D721Med (cell line): ENCODE measurements at regions not wholly inside any gene's neighbourhood (a gene's known extent, or its start where the extent isn't known, plus 50 kb on each side); places are given as distances from the start of the nearest gene placed in this dataset.

Experiments
- DNase-seq: peaks from one replicate; pipeline ENCODE4 v3.0.0; 2011; ENCODE audit warnings: low spot score; ENCODE audit not compliant: insufficient read length
- FAIRE-seq: peaks from 2 replicates; lab custom pipeline; 2011; peaks lifted over from hg19 to GRCh38; lab: Jason Lieb, UNC
- CTCF ChIP-seq: IDR thresholded peaks from 2 replicates; pipeline ENCODE4 v1.5.1; 2012; ENCODE audit warnings: mild to moderate bottlenecking, control low read depth; ENCODE audit not compliant: insufficient read depth; ENCODE audit errors: missing control alignments

- DNase-seq: no peak
- no peak for TF ChIP-seq CTCF
- no peak for FAIRE-seq
Measured at GRCh38 chr2:8320311-8321066, 361.4 kb upstream of the ID2 start.

- TF ChIP-seq CTCF: no peak
- DNase-seq: no peak
- no peak for FAIRE-seq
Measured at GRCh38 chr2:8322634-8323033, 359.2 kb upstream of the ID2 start.

GRCh38 chr2:8324164-8324856, 357.5 kb upstream of the ID2 start:
- FAIRE-seq (no peak), DNase-seq (no peak)
- TF ChIP-seq CTCF: no peak

- TF ChIP-seq CTCF: no peak
- DNase-seq (no peak), FAIRE-seq (no peak)
Measured at GRCh38 chr2:8324901-8325300, 357.0 kb upstream of the ID2 start.

GRCh38 chr2:8327371-8328100, 354.3 kb upstream of the ID2 start:
- DNase-seq (no peak), FAIRE-seq (no peak)
- TF ChIP-seq CTCF: no peak

GRCh38 chr2:8328217-8328616, 353.6 kb upstream of the ID2 start:
- no peak for DNase-seq
- FAIRE-seq: no peak
- TF ChIP-seq CTCF: no peak
